WTC11 (cell line): ENCODE measurements at regions not wholly inside any gene's neighbourhood (a gene's known extent, or its start where the extent isn't known, plus 50 kb on each side); places are given as distances from the start of the nearest gene placed in this dataset.

Experiments used
- ATAC-seq: fragments of 200-7000 bp; cut with Tn5 transposase; 2 replicates; pipeline ENCODE4 v1.10.0; 2021; ENCODE audit warnings: mild to moderate bottlenecking, moderate library complexity
- CTCF ChIA-PET: fragments of 300-600 bp; sonication (Branson Sonifier 250); formaldehyde crosslinking; loops from one replicate; lab custom pipeline; 2021; ENCODE audit warnings: antibody characterized with exemption; lab: Charles Lee
- POLR2A ChIA-PET: fragments of 350-600 bp; sonication (Branson Sonifier 250); formaldehyde crosslinking; loops from one replicate; lab custom pipeline; 2021; ENCODE audit warnings: antibody characterized with exemption; lab: Charles Lee
- DNase-seq: peaks from one replicate; pipeline ENCODE4 v3.0.0; 2021; ENCODE audit warnings: low spot score
- H3K27ac Mint-ChIP-seq: 2 replicates; pipeline ENCODE4 v1.8.0; 2021; ENCODE audit warnings: mixed read lengths
- H3K27me3 Mint-ChIP-seq: 2 replicates; pipeline ENCODE4 v1.8.0; 2021; ENCODE audit warnings: low read depth, mild to moderate bottlenecking, moderate library complexity, mixed read lengths
- H3K36me3 Mint-ChIP-seq: 2 replicates; pipeline ENCODE4 v1.8.0; 2021; ENCODE audit warnings: mixed read lengths
- H3K4me1 Mint-ChIP-seq: 2 replicates; pipeline ENCODE4 v1.8.0; 2022; ENCODE audit warnings: mixed read lengths
- H3K4me3 Mint-ChIP-seq: 2 replicates; pipeline ENCODE4 v1.8.0; 2021; ENCODE audit warnings: mild to moderate bottlenecking, moderate library complexity, mixed read lengths
- H3K9me3 Mint-ChIP-seq: 2 replicates; pipeline ENCODE4 v1.8.0; 2021; ENCODE audit warnings: mixed read lengths
- ATF1 ChIP-seq: sonication (generic); formaldehyde crosslinking; IDR thresholded peaks from 2 replicates; pipeline ENCODE4 v1.8.1; 2023; ENCODE audit warnings: mild to moderate bottlenecking, moderate library complexity, missing genetic modification reagents
- ATF2 ChIP-seq: sonication (generic); formaldehyde crosslinking; IDR thresholded peaks from 2 replicates; pipeline ENCODE4 v1.8.1; 2022; ENCODE audit warnings: low read depth, missing genetic modification reagents, borderline replicate concordance
- E2F5 ChIP-seq: sonication (generic); formaldehyde crosslinking; IDR thresholded peaks from 2 replicates; pipeline ENCODE4 v1.8.1; 2022; ENCODE audit warnings: mild to moderate bottlenecking, moderate library complexity, missing genetic modification reagents
- ELF4 ChIP-seq: sonication (generic); formaldehyde crosslinking; IDR thresholded peaks from 2 replicates; pipeline ENCODE4 v1.8.1; 2022; ENCODE audit warnings: low read depth, mild to moderate bottlenecking, moderate library complexity, missing genetic modification reagents
- EMX1 ChIP-seq: fragments of 250-450 bp; sonication (Bioruptor Pico); IDR thresholded peaks from 2 replicates; pipeline ENCODE4 v1.8.0; 2021; ENCODE audit warnings: mild to moderate bottlenecking
- ETV6 ChIP-seq: sonication (generic); formaldehyde crosslinking; IDR thresholded peaks from 2 replicates; pipeline ENCODE4 v1.8.1; 2022; ENCODE audit warnings: mild to moderate bottlenecking, missing genetic modification reagents
- FOXP4 ChIP-seq: sonication (generic); formaldehyde crosslinking; IDR thresholded peaks from 2 replicates; pipeline ENCODE4 v1.8.0; 2022; ENCODE audit warnings: mild to moderate bottlenecking, missing genetic modification reagents
- GRHL2 ChIP-seq: fragments of 250-450 bp; sonication (Bioruptor Pico); IDR thresholded peaks from 2 replicates; pipeline ENCODE4 v1.8.0; 2022; ENCODE audit warnings: mild to moderate bottlenecking, moderate library complexity; ENCODE audit not compliant: insufficient replicate concordance, severe bottlenecking
- IRF2 ChIP-seq: sonication (generic); formaldehyde crosslinking; IDR thresholded peaks from 2 replicates; pipeline ENCODE4 v1.8.0; 2022; ENCODE audit warnings: low read depth, missing genetic modification reagents, borderline replicate concordance
- NFATC4 ChIP-seq: fragments of 250-450 bp; sonication (Bioruptor Pico); IDR thresholded peaks from 2 replicates; pipeline ENCODE4 v1.9.0; 2021; ENCODE audit warnings: mild to moderate bottlenecking
- NFYB ChIP-seq: sonication (generic); formaldehyde crosslinking; conservative IDR thresholded peaks from 2 replicates; pipeline ENCODE4 v1.8.0; 2022; ENCODE audit warnings: low read depth, missing genetic modification reagents
- NR2C2 ChIP-seq: sonication (generic); formaldehyde crosslinking; IDR thresholded peaks from 2 replicates; pipeline ENCODE4 v1.8.0; 2022; ENCODE audit warnings: mild to moderate bottlenecking, missing genetic modification reagents
- SP1 ChIP-seq: sonication (generic); formaldehyde crosslinking; conservative IDR thresholded peaks from 2 replicates; pipeline ENCODE4 v1.8.1; 2022; ENCODE audit warnings: missing genetic modification reagents
- ZNF138 ChIP-seq: sonication (generic); formaldehyde crosslinking; conservative IDR thresholded peaks from 2 replicates; pipeline ENCODE4 v1.8.1; 2022; ENCODE audit warnings: mild to moderate bottlenecking, moderate library complexity, missing genetic modification reagents
- ZNF671 ChIP-seq: fragments of 250-450 bp; sonication (Bioruptor Pico); IDR thresholded peaks from 2 replicates; pipeline ENCODE4 v1.8.0; 2021; ENCODE audit warnings: mild to moderate bottlenecking
- TF ChIP-seq, protein P1 (sequence below): fragments of 250-450 bp; sonication (Bioruptor Pico); IDR thresholded peaks from 2 replicates; pipeline ENCODE4 v1.9.0; 2021; ENCODE audit warnings: moderate library complexity, mild to moderate bottlenecking, inconsistent platforms, borderline replicate concordance
- TF ChIP-seq, protein P2 (sequence below): sonication (generic); formaldehyde crosslinking; IDR thresholded peaks from 2 replicates; pipeline ENCODE4 v1.8.0; 2023; ENCODE audit warnings: mild to moderate bottlenecking, missing genetic modification reagents
- TF ChIP-seq, protein P3 (sequence below): sonication (generic); formaldehyde crosslinking; conservative IDR thresholded peaks from 2 replicates; pipeline ENCODE4 v1.8.1; 2023; ENCODE audit warnings: mild to moderate bottlenecking, low read depth, missing genetic modification reagents, moderate library complexity

GRCh38 chr4:67051000-67051789, 494.1 kb downstream of the CENPC start:
- Mint-ChIP-seq H3K27ac (no peak overlapping the region), H3K36me3 (no peaks in the 10 kb centered on the region), H3K4me3 (no peak overlapping the region)
- no peak for TF ChIP-seq ZNF671 (CRISPR knock-in tag)
- TF ChIP-seq IRF2: no peak
- TF ChIP-seq, protein P1, sequence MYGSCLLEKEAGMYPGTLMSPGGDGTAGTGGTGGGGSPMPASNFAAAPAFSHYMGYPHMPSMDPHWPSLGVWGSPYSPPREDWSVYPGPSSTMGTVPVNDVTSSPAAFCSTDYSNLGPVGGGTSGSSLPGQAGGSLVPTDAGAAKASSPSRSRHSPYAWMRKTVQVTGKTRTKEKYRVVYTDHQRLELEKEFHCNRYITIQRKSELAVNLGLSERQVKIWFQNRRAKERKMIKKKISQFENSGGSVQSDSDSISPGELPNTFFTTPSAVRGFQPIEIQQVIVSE (CRISPR knock-in tag): no peak
- TF ChIP-seq, protein P2, sequence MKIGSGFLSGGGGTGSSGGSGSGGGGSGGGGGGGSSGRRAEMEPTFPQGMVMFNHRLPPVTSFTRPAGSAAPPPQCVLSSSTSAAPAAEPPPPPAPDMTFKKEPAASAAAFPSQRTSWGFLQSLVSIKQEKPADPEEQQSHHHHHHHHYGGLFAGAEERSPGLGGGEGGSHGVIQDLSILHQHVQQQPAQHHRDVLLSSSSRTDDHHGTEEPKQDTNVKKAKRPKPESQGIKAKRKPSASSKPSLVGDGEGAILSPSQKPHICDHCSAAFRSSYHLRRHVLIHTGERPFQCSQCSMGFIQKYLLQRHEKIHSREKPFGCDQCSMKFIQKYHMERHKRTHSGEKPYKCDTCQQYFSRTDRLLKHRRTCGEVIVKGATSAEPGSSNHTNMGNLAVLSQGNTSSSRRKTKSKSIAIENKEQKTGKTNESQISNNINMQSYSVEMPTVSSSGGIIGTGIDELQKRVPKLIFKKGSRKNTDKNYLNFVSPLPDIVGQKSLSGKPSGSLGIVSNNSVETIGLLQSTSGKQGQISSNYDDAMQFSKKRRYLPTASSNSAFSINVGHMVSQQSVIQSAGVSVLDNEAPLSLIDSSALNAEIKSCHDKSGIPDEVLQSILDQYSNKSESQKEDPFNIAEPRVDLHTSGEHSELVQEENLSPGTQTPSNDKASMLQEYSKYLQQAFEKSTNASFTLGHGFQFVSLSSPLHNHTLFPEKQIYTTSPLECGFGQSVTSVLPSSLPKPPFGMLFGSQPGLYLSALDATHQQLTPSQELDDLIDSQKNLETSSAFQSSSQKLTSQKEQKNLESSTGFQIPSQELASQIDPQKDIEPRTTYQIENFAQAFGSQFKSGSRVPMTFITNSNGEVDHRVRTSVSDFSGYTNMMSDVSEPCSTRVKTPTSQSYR (CRISPR knock-in tag): no peak
- no peak for TF ChIP-seq ZNF138 (CRISPR knock-in tag)
- TF ChIP-seq SP1 (CRISPR knock-in tag): no peak
- no peak for TF ChIP-seq FOXP4
- TF ChIP-seq E2F5: no peak
- TF ChIP-seq ATF1 (CRISPR knock-in tag): no peak
- TF ChIP-seq ATF2: no peak
- TF ChIP-seq, protein P3, sequence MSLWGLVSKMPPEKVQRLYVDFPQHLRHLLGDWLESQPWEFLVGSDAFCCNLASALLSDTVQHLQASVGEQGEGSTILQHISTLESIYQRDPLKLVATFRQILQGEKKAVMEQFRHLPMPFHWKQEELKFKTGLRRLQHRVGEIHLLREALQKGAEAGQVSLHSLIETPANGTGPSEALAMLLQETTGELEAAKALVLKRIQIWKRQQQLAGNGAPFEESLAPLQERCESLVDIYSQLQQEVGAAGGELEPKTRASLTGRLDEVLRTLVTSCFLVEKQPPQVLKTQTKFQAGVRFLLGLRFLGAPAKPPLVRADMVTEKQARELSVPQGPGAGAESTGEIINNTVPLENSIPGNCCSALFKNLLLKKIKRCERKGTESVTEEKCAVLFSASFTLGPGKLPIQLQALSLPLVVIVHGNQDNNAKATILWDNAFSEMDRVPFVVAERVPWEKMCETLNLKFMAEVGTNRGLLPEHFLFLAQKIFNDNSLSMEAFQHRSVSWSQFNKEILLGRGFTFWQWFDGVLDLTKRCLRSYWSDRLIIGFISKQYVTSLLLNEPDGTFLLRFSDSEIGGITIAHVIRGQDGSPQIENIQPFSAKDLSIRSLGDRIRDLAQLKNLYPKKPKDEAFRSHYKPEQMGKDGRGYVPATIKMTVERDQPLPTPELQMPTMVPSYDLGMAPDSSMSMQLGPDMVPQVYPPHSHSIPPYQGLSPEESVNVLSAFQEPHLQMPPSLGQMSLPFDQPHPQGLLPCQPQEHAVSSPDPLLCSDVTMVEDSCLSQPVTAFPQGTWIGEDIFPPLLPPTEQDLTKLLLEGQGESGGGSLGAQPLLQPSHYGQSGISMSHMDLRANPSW: no peak
- no peak for TF ChIP-seq GRHL2
- TF ChIP-seq NFYB (CRISPR knock-in tag): no peak
- no peak for TF ChIP-seq NFATC4 (CRISPR knock-in tag)
- no peak for TF ChIP-seq EMX1 (CRISPR knock-in tag)
- no peak for TF ChIP-seq ELF4 (CRISPR knock-in tag)
- TF ChIP-seq ETV6: no peak
- no peak for TF ChIP-seq NR2C2
- TF ChIP-seq, all 79 proteins: peak for 0
- ChIA-PET POLR2A (no interaction called here), CTCF (interaction anchor here (0.6 to 0.7 kb wide), 2 partner anchors 281 to 342 kb away, joined by 3 read pairs; no protein-coding TSS in a partner anchor)
- DNase-seq (no peak), ATAC-seq (no peak; the same call in 1 of the 2 replicates)
- Mint-ChIP-seq H3K4me1 (peaks cover 27% of the 10 kb centered on the region), H3K9me3 (no peaks in the 10 kb centered on the region), H3K27me3 (peaks cover 5% of the 10 kb centered on the region)
